GM12865 (cell line): ENCODE measurements at regions not wholly inside any gene's neighbourhood (a gene's known extent, or its start where the extent isn't known, plus 50 kb on each side); places are given as distances from the start of the nearest gene placed in this dataset.

Source experiments
- DNase-seq: peaks from one replicate; pipeline ENCODE4 v3.0.0; 2010; ENCODE audit warnings: low read depth
- H3K4me3 ChIP-seq: 2 replicates; pipeline ENCODE4 v1.5.1; 2011; ENCODE audit warnings: mild to moderate bottlenecking, low read depth, low read length, control low read depth
- TF ChIP-seq, protein P1 (sequence below): IDR thresholded peaks from 2 replicates; pipeline ENCODE4 v1.5.1; 2011; ENCODE audit warnings: low read length, control low read depth, low read depth, inconsistent platforms; ENCODE audit not compliant: insufficient read depth; ENCODE audit errors: missing control alignments

DNA sequence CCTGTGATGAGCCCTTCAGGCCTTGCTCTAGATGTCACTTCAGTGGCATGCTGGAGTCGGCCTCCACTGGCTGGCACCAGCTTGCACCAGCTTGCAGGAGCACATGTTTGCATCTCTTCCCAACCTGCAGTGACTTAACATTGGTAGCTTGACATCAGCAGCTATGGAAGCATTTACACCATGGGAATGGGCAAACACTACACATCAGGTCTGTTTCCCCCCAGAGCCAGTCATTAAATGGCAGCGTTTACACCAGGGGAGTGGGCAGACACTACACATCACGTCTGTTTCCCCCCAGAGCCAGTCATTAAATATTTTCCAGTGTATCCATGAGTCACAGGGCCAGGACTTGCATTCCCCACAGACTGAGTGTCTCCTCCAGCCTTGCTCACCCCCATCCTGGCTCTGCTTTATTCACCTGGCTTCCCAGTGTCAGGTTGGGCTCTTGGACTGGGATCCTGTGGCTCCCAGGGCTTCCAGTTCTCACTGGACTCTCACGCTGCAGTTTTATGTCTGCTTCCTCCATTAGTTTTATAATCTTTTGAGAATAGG lies 51.6 kb upstream of the VRK1 start:
- TF ChIP-seq, protein P1, sequence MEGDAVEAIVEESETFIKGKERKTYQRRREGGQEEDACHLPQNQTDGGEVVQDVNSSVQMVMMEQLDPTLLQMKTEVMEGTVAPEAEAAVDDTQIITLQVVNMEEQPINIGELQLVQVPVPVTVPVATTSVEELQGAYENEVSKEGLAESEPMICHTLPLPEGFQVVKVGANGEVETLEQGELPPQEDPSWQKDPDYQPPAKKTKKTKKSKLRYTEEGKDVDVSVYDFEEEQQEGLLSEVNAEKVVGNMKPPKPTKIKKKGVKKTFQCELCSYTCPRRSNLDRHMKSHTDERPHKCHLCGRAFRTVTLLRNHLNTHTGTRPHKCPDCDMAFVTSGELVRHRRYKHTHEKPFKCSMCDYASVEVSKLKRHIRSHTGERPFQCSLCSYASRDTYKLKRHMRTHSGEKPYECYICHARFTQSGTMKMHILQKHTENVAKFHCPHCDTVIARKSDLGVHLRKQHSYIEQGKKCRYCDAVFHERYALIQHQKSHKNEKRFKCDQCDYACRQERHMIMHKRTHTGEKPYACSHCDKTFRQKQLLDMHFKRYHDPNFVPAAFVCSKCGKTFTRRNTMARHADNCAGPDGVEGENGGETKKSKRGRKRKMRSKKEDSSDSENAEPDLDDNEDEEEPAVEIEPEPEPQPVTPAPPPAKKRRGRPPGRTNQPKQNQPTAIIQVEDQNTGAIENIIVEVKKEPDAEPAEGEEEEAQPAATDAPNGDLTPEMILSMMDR, result no peak
- no peak overlapping the region for H3K4me3 ChIP-seq
- DNase-seq, result no peak

DNA sequence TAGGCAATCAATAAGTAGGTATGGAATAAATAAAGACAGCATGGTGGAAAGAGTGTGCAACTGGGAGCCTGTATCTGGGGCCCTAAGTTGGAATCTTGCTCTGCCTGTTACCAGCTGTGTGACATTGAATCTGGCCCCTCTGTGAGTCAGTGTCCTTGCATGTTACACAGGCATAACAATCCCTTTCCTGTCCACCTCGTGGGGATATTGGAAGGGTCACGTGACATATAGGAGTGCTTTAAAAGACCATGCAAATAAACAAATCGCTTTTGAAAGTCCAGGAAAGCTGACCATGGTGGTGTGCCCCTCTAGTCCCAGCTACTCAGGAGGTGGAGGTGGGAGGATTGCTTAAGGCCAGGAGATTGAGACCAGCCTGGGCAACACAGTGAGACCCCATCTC lies 51.1 kb upstream of the VRK1 start:
- no peak overlapping the region for H3K4me3 ChIP-seq
- TF ChIP-seq, protein P1, result no peak
- no peak for DNase-seq

DNA sequence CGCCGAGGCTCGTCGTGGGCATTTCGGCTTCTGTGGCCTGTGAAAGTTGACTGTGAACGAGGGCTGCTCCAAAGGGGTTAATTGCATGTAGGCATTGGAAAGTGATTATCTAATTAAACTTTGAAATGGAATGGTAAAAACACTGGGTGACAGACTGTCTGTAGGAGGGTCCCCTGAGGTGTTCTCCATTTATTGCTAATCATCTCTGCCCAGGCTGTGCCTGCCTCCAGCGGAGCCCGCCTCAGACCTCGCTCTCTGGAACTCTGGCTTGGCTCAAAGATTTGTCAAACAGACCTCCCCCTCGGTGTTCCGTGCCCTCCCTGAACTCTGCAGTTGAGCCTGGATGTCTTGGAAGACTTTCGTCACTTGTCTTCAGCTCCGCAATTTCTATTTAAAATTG lies 50.2 kb upstream of the VRK1 start:
- TF ChIP-seq, protein P1, result no peak
- H3K4me3 ChIP-seq, result no peak overlapping the region
- no peak for DNase-seq
